HEK293 (cell line): ENCODE measurements at regions not wholly inside any gene's neighbourhood (a gene's known extent, or its start where the extent isn't known, plus 50 kb on each side); places are given as distances from the start of the nearest gene placed in this dataset.

Experiments used
- CTCF ChIP-seq: fragments of 450-650 bp; formaldehyde crosslinking; IDR thresholded peaks from 2 replicates; pipeline ENCODE4 v1.5.1; 2016; ENCODE audit warnings: missing biosample characterization, missing genetic modification characterization
- HIC1 ChIP-seq: fragments of 450-650 bp; formaldehyde crosslinking; IDR thresholded peaks from 2 replicates; pipeline ENCODE4 v1.5.1; 2016; ENCODE audit warnings: missing biosample characterization, missing genetic modification characterization
- PRDM6 ChIP-seq: fragments of 450-650 bp; formaldehyde crosslinking; IDR thresholded peaks from 2 replicates; pipeline ENCODE4 v1.5.1; 2017; ENCODE audit warnings: missing biosample characterization, missing genetic modification characterization
- REPIN1 ChIP-seq: fragments of 450-650 bp; formaldehyde crosslinking; IDR thresholded peaks from 2 replicates; pipeline ENCODE4 v1.5.1; 2017; ENCODE audit warnings: missing biosample characterization, missing genetic modification characterization, low read depth
- REST ChIP-seq: fragments of 450-650 bp; formaldehyde crosslinking; IDR thresholded peaks from 2 replicates; pipeline ENCODE4 v1.5.1; 2016; ENCODE audit warnings: missing biosample characterization, missing genetic modification characterization
- ZNF274 ChIP-seq, 2 experiments: fragments of 200-500 bp in 1 of 2; fragments of 450-650 bp in 1 of 2; sonication (Bioruptor generic) in 1 of 2; formaldehyde crosslinking in 1 of 2; IDR thresholded peaks; 2 replicates each; pipeline versions ENCODE4 v1.5.1 to v1.6.1; 2014 to 2016; ENCODE audit warnings: borderline replicate concordance in 1 of 2, inconsistent platforms in 1 of 2, low read length in 1 of 2, missing biosample characterization in 1 of 2, missing genetic modification characterization in 1 of 2
- ZNF362 ChIP-seq: fragments of 450-650 bp; formaldehyde crosslinking; IDR thresholded peaks from 2 replicates; pipeline ENCODE4 v1.5.1; 2016; ENCODE audit warnings: missing biosample characterization, missing genetic modification characterization
- ZNF76 ChIP-seq: fragments of 450-650 bp; formaldehyde crosslinking; IDR thresholded peaks from 2 replicates; pipeline ENCODE4; 2016; ENCODE audit warnings: low read depth, missing biosample characterization, missing genetic modification characterization, borderline replicate concordance
- ZNF777 ChIP-seq: fragments of 450-650 bp; formaldehyde crosslinking; IDR thresholded peaks from 2 replicates; pipeline ENCODE4 v1.5.1; 2017; ENCODE audit warnings: missing biosample characterization, missing genetic modification characterization, borderline replicate concordance

- no peak for TF ChIP-seq PRDM6
- no peak for TF ChIP-seq CTCF
- TF ChIP-seq HIC1, result no peak
- TF ChIP-seq ZNF76, result no peak
- no peak for TF ChIP-seq REPIN1 (tag by site-specific recombination)
- TF ChIP-seq REST (tag by site-specific recombination), result no peak
- no peak for TF ChIP-seq ZNF777 (tag by site-specific recombination)
- no peak for TF ChIP-seq ZNF274 (IDR thresholded peaks at IDR 0.05; ENCODE audit: low read length)
- TF ChIP-seq ZNF274 (tag by site-specific recombination; IDR thresholded peaks at IDR 0.05; ENCODE audit: borderline replicate concordance), result no peak
- no peak for TF ChIP-seq ZNF362 (tag by site-specific recombination)
Observed at GRCh38 chr2:172200495-172201085, 97.9 kb upstream of the DLX2 start.
